ENCODE measurements at regions not wholly inside any gene's neighbourhood (a gene's known extent, or its start where the extent isn't known, plus 50 kb on each side); places are given as distances from the start of the nearest gene placed in this dataset.

DNA sequence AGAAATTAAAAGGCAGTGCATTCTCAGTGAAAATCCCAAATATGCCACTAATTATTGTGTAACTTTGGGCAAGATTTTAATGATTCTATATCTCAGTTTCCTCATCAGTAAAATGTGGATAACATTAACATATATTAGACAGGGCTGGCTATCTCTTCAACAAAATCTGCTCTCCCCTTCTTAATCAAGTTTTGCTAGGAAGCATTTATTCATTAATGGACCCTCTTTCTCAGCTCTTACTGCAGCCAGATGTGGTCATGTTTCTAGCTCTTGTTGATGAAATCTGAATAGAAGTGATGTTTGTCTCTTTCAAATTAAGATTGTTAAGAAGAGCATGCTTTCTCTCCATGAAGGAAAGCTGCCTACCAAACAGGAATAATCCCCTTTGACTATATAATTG, 84.4 kb upstream of the PPFIA2 start:
- TF ChIP-seq, protein P1, sequence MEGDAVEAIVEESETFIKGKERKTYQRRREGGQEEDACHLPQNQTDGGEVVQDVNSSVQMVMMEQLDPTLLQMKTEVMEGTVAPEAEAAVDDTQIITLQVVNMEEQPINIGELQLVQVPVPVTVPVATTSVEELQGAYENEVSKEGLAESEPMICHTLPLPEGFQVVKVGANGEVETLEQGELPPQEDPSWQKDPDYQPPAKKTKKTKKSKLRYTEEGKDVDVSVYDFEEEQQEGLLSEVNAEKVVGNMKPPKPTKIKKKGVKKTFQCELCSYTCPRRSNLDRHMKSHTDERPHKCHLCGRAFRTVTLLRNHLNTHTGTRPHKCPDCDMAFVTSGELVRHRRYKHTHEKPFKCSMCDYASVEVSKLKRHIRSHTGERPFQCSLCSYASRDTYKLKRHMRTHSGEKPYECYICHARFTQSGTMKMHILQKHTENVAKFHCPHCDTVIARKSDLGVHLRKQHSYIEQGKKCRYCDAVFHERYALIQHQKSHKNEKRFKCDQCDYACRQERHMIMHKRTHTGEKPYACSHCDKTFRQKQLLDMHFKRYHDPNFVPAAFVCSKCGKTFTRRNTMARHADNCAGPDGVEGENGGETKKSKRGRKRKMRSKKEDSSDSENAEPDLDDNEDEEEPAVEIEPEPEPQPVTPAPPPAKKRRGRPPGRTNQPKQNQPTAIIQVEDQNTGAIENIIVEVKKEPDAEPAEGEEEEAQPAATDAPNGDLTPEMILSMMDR (IDR thresholded peaks at IDR 0.05; ENCODE audit: insufficient read depth, low read depth, low read length), result no peak
- H3K4me3 ChIP-seq (ENCODE audit: low read depth, low read length), result no peak overlapping the region
- no peak for DNase-seq (ENCODE audit: low read depth)

DNA sequence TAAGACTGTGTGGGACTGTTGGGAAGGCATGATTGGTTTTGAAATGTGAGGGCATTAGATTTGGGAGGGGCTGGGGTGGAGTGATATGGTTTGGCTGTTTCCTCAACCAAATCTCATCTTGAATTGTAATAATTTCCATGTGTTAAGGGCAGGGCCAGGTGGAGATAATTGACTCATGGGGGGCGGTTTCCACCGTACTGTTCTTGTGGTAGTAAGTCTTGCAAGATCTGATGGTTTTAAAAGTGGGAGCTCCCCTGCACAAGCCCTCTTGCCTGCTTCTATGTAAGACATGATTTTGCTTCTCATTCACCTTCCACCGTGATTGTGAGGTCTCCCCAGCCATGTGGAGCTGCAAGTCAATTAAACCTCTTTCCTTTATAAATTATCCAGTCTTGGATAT, 76.6 kb upstream of the PPFIA2 start:
- DNase-seq (ENCODE audit: low read depth), result no peak
- H3K4me3 ChIP-seq (ENCODE audit: low read depth, low read length), result no peak overlapping the region
- TF ChIP-seq, protein P1 (IDR thresholded peaks at IDR 0.05; ENCODE audit: insufficient read depth, low read depth, low read length), result no peak

DNA sequence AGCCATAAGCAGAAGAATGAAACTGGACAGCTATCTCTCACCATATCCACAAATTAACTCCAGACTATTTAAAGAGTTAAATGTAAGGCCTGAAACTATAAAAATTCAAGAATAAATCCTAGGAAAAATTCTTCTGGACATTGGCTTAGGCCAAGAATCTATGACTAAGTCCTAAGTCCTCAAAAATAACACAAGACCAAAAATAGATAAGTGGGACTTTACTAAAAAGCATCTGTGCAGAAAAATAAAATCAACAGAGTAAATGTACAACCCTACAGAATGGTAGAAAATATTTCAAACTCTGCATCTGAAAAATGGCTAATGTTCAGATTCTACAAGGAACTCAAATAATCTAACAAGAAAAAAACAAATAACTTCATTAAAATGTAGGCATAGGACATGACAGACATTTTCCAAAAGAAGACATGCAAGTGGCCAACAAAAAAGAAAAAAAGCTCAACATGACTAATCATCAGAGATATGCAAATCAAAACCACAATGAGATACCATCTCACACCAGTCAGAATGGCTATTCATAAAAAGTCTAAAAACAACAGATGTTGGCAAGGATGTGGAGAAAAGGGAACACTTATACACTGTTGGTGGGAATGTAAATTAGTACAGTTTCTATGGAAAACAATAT, 61.0 kb upstream of the PPFIA2 start:
- peak; percentile 45 for DNase-seq (ENCODE audit: low read depth)
- H3K4me3 ChIP-seq (ENCODE audit: low read depth, low read length), result no peak overlapping the region
- TF ChIP-seq, protein P1 (IDR thresholded peaks at IDR 0.05; ENCODE audit: insufficient read depth, low read depth, low read length), result no peak

DNA sequence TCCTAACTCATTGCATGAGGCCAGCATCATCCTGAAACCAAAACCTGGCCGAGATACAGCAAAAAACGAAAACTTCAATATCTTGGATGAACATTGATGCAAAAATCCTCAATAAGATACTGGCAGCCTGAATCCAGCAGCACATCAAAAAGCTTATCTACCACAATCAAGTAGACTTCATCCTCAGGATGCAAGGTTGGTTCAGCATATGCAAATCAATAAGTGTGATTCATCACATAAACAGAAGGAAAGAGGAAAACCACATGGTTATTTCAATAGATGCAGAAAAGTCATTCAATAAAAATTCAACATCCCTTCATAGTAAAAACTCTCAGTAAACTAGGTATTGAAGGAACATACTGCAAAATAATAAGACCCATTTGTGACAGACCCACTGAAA, 56.5 kb upstream of the PPFIA2 start:
- H3K4me3 ChIP-seq (ENCODE audit: low read depth, low read length), result no peak overlapping the region

DNA sequence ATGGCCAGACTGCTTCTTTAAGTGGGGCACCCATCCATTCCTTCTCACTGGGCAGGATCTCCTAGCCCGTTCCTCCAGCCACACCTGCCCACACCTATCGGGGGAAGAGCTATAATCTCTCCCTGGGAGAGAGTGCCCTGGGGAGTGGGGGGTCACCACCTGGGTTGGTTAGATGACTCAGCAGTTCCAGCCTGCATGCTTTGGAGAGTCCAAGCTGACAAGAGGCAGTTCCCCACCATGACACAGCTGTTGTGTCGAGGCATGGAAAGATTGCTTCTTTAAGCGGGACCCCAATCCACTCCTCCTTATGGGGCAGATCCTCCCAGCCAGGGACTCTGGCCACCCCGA, 52.6 kb upstream of the PPFIA2 start:
- TF ChIP-seq, protein P1 (IDR thresholded peaks at IDR 0.05; ENCODE audit: insufficient read depth, low read depth, low read length), result no peak
- DNase-seq (ENCODE audit: low read depth), result no peak
- H3K4me3 ChIP-seq (ENCODE audit: low read depth, low read length), result no peak overlapping the region

More for the DNA sequence above, 56.5 kb upstream of the PPFIA2 start:
- TF ChIP-seq, protein P1 (IDR thresholded peaks at IDR 0.05; ENCODE audit: insufficient read depth, low read depth, low read length), result no peak
- DNase-seq (ENCODE audit: low read depth), result no peak

DNA sequence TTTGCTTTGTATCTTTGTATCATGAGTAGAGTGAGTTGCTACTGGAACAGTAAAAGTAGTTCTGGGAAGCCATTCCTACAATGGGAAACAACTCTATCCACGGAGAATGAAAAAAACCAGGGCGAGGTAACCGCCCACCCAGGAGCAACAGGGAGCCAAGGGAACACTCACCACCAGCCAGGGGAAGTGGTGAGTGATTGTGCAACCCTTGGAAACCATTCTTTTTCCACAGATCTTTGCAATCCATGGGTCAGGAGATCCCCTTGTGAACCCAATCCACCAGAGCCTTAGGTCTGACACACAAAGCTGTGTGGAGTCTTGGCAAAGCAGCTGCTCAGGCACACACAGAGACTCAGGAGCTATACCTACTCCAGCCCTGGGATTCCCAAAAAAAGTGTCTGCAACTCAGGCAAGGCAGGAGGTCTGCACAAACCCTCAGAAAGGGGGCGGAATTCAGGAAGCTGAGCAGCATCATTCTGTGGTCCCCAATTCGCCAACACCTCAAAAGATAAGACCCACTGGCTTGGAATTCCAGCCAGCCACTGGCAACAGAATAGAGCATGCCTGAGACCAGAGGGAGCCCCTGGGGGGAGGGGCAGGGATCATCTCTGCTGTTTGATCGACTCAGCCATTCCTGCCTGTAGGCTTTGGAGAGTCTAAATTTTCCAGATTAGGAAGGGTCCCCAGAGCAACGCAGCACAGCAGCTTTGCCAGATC, 52.1 kb upstream of the PPFIA2 start:
- TF ChIP-seq, protein P1 (IDR thresholded peaks at IDR 0.05; ENCODE audit: insufficient read depth, low read depth, low read length), result no peak
- no peak overlapping the region for H3K4me3 ChIP-seq (ENCODE audit: low read depth, low read length)
- DNase-seq (ENCODE audit: low read depth), result peak; percentile 24
